WTC11 (cell line): ENCODE measurements at regions not wholly inside any gene's neighbourhood (a gene's known extent, or its start where the extent isn't known, plus 50 kb on each side); places are given as distances from the start of the nearest gene placed in this dataset.

Experiments used
- ATAC-seq: fragments of 200-7000 bp; cut with Tn5 transposase; 2 replicates; pipeline ENCODE4 v1.10.0; 2021; ENCODE audit warnings: mild to moderate bottlenecking, moderate library complexity
- CTCF ChIA-PET: fragments of 300-600 bp; sonication (Branson Sonifier 250); formaldehyde crosslinking; loops from one replicate; lab custom pipeline; 2021; ENCODE audit warnings: antibody characterized with exemption; lab: Charles Lee
- POLR2A ChIA-PET: fragments of 350-600 bp; sonication (Branson Sonifier 250); formaldehyde crosslinking; loops from one replicate; lab custom pipeline; 2021; ENCODE audit warnings: antibody characterized with exemption; lab: Charles Lee
- DNase-seq: peaks from one replicate; pipeline ENCODE4 v3.0.0; 2021; ENCODE audit warnings: low spot score
- H3K27ac Mint-ChIP-seq: 2 replicates; pipeline ENCODE4 v1.8.0; 2021; ENCODE audit warnings: mixed read lengths
- H3K27me3 Mint-ChIP-seq: 2 replicates; pipeline ENCODE4 v1.8.0; 2021; ENCODE audit warnings: low read depth, mild to moderate bottlenecking, moderate library complexity, mixed read lengths
- H3K36me3 Mint-ChIP-seq: 2 replicates; pipeline ENCODE4 v1.8.0; 2021; ENCODE audit warnings: mixed read lengths
- H3K4me1 Mint-ChIP-seq: 2 replicates; pipeline ENCODE4 v1.8.0; 2022; ENCODE audit warnings: mixed read lengths
- H3K4me3 Mint-ChIP-seq: 2 replicates; pipeline ENCODE4 v1.8.0; 2021; ENCODE audit warnings: mild to moderate bottlenecking, moderate library complexity, mixed read lengths
- H3K9me3 Mint-ChIP-seq: 2 replicates; pipeline ENCODE4 v1.8.0; 2021; ENCODE audit warnings: mixed read lengths
- CREB1 ChIP-seq: sonication (generic); formaldehyde crosslinking; IDR thresholded peaks from 2 replicates; pipeline ENCODE4 v1.8.0; 2023; ENCODE audit warnings: mild to moderate bottlenecking, missing genetic modification reagents
- ELF4 ChIP-seq: sonication (generic); formaldehyde crosslinking; IDR thresholded peaks from 2 replicates; pipeline ENCODE4 v1.8.1; 2022; ENCODE audit warnings: low read depth, mild to moderate bottlenecking, moderate library complexity, missing genetic modification reagents
- ERG ChIP-seq: fragments of 250-450 bp; sonication (Bioruptor Pico); IDR thresholded peaks from 2 replicates; pipeline ENCODE4 v1.8.0; 2021; ENCODE audit warnings: mild to moderate bottlenecking
- GRHL2 ChIP-seq: fragments of 250-450 bp; sonication (Bioruptor Pico); IDR thresholded peaks from 2 replicates; pipeline ENCODE4 v1.8.0; 2022; ENCODE audit warnings: mild to moderate bottlenecking, moderate library complexity; ENCODE audit not compliant: insufficient replicate concordance, severe bottlenecking
- IRF2 ChIP-seq: sonication (generic); formaldehyde crosslinking; IDR thresholded peaks from 2 replicates; pipeline ENCODE4 v1.8.0; 2022; ENCODE audit warnings: low read depth, missing genetic modification reagents, borderline replicate concordance
- NFATC4 ChIP-seq: fragments of 250-450 bp; sonication (Bioruptor Pico); IDR thresholded peaks from 2 replicates; pipeline ENCODE4 v1.9.0; 2021; ENCODE audit warnings: mild to moderate bottlenecking
- NR1H2 ChIP-seq: sonication (generic); formaldehyde crosslinking; IDR thresholded peaks from 2 replicates; pipeline ENCODE4 v1.9.0; 2021; ENCODE audit warnings: mild to moderate bottlenecking, moderate library complexity, missing genetic modification reagents
- USF1 ChIP-seq: sonication (generic); formaldehyde crosslinking; IDR thresholded peaks from 2 replicates; pipeline ENCODE4 v1.8.0; 2022; ENCODE audit warnings: mild to moderate bottlenecking, missing genetic modification reagents
- ZBTB43 ChIP-seq: sonication (generic); formaldehyde crosslinking; IDR thresholded peaks from 2 replicates; pipeline ENCODE4 v1.8.1; 2023; ENCODE audit warnings: mild to moderate bottlenecking, missing genetic modification reagents
- TF ChIP-seq, protein P1 (sequence below): sonication (generic); formaldehyde crosslinking; IDR thresholded peaks from 2 replicates; pipeline ENCODE4 v1.8.0; 2023; ENCODE audit warnings: missing genetic modification reagents, mild to moderate bottlenecking, borderline replicate concordance
- TF ChIP-seq, protein P2 (sequence below): sonication (generic); formaldehyde crosslinking; IDR thresholded peaks from 2 replicates; pipeline ENCODE4 v1.8.0; 2022; ENCODE audit warnings: mild to moderate bottlenecking, missing genetic modification reagents

- POLR2A ChIA-PET: no interaction called here
- Mint-ChIP-seq H3K9me3 (peaks cover 12% of the 10 kb centered on the region), H3K4me1 (peaks cover 49% of the 10 kb centered on the region), H3K27ac (no peak overlapping the region), H3K36me3 (no peaks in the 10 kb centered on the region), H3K4me3 (no peak overlapping the region), H3K27me3 (no peaks in the 10 kb centered on the region)
- TF ChIP-seq, protein P1, sequence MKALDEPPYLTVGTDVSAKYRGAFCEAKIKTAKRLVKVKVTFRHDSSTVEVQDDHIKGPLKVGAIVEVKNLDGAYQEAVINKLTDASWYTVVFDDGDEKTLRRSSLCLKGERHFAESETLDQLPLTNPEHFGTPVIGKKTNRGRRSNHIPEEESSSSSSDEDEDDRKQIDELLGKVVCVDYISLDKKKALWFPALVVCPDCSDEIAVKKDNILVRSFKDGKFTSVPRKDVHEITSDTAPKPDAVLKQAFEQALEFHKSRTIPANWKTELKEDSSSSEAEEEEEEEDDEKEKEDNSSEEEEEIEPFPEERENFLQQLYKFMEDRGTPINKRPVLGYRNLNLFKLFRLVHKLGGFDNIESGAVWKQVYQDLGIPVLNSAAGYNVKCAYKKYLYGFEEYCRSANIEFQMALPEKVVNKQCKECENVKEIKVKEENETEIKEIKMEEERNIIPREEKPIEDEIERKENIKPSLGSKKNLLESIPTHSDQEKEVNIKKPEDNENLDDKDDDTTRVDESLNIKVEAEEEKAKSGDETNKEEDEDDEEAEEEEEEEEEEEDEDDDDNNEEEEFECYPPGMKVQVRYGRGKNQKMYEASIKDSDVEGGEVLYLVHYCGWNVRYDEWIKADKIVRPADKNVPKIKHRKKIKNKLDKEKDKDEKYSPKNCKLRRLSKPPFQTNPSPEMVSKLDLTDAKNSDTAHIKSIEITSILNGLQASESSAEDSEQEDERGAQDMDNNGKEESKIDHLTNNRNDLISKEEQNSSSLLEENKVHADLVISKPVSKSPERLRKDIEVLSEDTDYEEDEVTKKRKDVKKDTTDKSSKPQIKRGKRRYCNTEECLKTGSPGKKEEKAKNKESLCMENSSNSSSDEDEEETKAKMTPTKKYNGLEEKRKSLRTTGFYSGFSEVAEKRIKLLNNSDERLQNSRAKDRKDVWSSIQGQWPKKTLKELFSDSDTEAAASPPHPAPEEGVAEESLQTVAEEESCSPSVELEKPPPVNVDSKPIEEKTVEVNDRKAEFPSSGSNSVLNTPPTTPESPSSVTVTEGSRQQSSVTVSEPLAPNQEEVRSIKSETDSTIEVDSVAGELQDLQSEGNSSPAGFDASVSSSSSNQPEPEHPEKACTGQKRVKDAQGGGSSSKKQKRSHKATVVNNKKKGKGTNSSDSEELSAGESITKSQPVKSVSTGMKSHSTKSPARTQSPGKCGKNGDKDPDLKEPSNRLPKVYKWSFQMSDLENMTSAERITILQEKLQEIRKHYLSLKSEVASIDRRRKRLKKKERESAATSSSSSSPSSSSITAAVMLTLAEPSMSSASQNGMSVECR (CRISPR knock-in tag): no peak
- TF ChIP-seq ELF4: no peak
- TF ChIP-seq CREB1 (CRISPR knock-in tag): no peak
- no peak for ATAC-seq
- CTCF ChIA-PET: no interaction called here
- DNase-seq: no peak
These were observed 195.6 kb downstream of the PIK3R1 start for GRCh38 chr5:68411161-68411560.

GRCh38 chr5:68415177-68416085 lies 199.9 kb downstream of the PIK3R1 start:
- ATAC-seq (no peak), DNase-seq (no peak)
- Mint-ChIP-seq H3K9me3 (peaks cover 12% of the 10 kb centered on the region), H3K4me3 (no peak overlapping the region), H3K36me3 (no peaks in the 10 kb centered on the region), H3K27me3 (no peaks in the 10 kb centered on the region), H3K27ac (no peak overlapping the region), H3K4me1 (peaks cover 22% of the 10 kb centered on the region)
- ChIA-PET POLR2A (no interaction called here), CTCF (interaction anchor here (1.4 kb wide), 1 partner anchor 129 kb away, joined by 4 read pairs; no protein-coding TSS in a partner anchor)
- TF ChIP-seq ZBTB43 (CRISPR knock-in tag) (no peak), USF1 (CRISPR knock-in tag) (no peak), NR1H2 (CRISPR knock-in tag) (no peak), ERG (CRISPR knock-in tag) (no peak), NFATC4 (CRISPR knock-in tag) (no peak), IRF2 (CRISPR knock-in tag) (no peak), GRHL2 (CRISPR knock-in tag) (no peak)
- TF ChIP-seq, protein P2, sequence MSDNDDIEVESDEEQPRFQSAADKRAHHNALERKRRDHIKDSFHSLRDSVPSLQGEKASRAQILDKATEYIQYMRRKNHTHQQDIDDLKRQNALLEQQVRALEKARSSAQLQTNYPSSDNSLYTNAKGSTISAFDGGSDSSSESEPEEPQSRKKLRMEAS: no peak
- TF ChIP-seq, protein P1 (CRISPR knock-in tag): no peak
